NCI-H524 (cell line): ENCODE measurements at regions not wholly inside any gene's neighbourhood (a gene's known extent, or its start where the extent isn't known, plus 50 kb on each side); places are given as distances from the start of the nearest gene placed in this dataset.
A peak's percentile ranks its signal among the peaks of the same experiment; 100 is the strongest.

Experiments used
- DNase-seq, 2 experiments: peaks; one replicate each; lab custom pipeline; 2025; lab: John Stamatoyannopoulos, UW

GRCh38 chr2:2871480-2872308 is 505.9 kb downstream of the EIPR1 start:
- no peak for DNase-seq

- DNase-seq, result peak in 1 of 2 experiments; percentile 58
Measured at GRCh38 chr2:2870106-2870505, 507.5 kb downstream of the EIPR1 start.

- no peak for DNase-seq
Measured at GRCh38 chr2:2869553-2869952, 508.1 kb downstream of the EIPR1 start.

- DNase-seq, result peak; percentile 11 to 65
Measured at GRCh38 chr2:2868085-2868484, 509.5 kb downstream of the EIPR1 start.

GRCh38 chr2:2867397-2867979 is 510.1 kb downstream of the EIPR1 start:
- DNase-seq, result peak; percentile 13 to 79

- peak; percentile 42 to 78 for DNase-seq
Measured at GRCh38 chr2:2866459-2866858, 511.2 kb downstream of the EIPR1 start.

- DNase-seq, result no peak
Measured at GRCh38 chr2:2862386-2862785, 515.2 kb downstream of the EIPR1 start.

GRCh38 chr2:2861666-2862240 is 515.9 kb downstream of the EIPR1 start:
- no peak for DNase-seq

- DNase-seq, result no peak
Measured at GRCh38 chr2:2860589-2861300, 516.9 kb downstream of the EIPR1 start.

- no peak for DNase-seq
Measured at GRCh38 chr2:2859732-2860131, 517.9 kb downstream of the EIPR1 start.

GRCh38 chr2:2859164-2859563 is 518.5 kb downstream of the EIPR1 start:
- no peak for DNase-seq

GRCh38 chr2:2856723-2857415 is 520.7 kb downstream of the EIPR1 start:
- no peak for DNase-seq

- DNase-seq, result no peak
Measured at GRCh38 chr2:2855297-2855696, 522.3 kb downstream of the EIPR1 start.

- DNase-seq, result no peak
Measured at GRCh38 chr2:2853346-2853745, 522.3 kb upstream of the MYT1L start.

- DNase-seq, result peak in 1 of 2 experiments; percentile 9
Measured at GRCh38 chr2:2851806-2852777, 521.0 kb upstream of the MYT1L start.

- DNase-seq, result peak in 1 of 2 experiments; percentile 8
Measured at GRCh38 chr2:2851316-2851715, 520.2 kb upstream of the MYT1L start.

- DNase-seq, result no peak
Measured at GRCh38 chr2:2850859-2851258, 519.8 kb upstream of the MYT1L start.

GRCh38 chr2:2850218-2850755 is 519.2 kb upstream of the MYT1L start:
- DNase-seq, result peak in 1 of 2 experiments; percentile 29

GRCh38 chr2:2849464-2850217 is 518.6 kb upstream of the MYT1L start:
- DNase-seq, result peak in 1 of 2 experiments; percentile 29
